C4-2B (cell line): ENCODE measurements at regions not wholly inside any gene's neighbourhood (a gene's known extent, or its start where the extent isn't known, plus 50 kb on each side); places are given as distances from the start of the nearest gene placed in this dataset.

ENCODE experiments used
- H3K27ac ChIP-seq: fragments of 450-650 bp; 2 replicates; pipeline ENCODE4 v1.5.1; 2017
- CTCF ChIP-seq: fragments of 450-650 bp; conservative IDR thresholded peaks from 2 replicates; pipeline ENCODE4 v1.5.1; 2017; ENCODE audit warnings: mild to moderate bottlenecking
- ZFX ChIP-seq: fragments of 450-650 bp; IDR thresholded peaks from 2 replicates; pipeline ENCODE4 v1.6.1; 2017

GRCh38 chr3:1036207-1036826 is 56.5 kb upstream of the CNTN6 start:
- no peak for TF ChIP-seq CTCF
- no peak for TF ChIP-seq ZFX
- H3K27ac ChIP-seq: no peak overlapping the region

GRCh38 chr3:1037631-1038030 is 55.2 kb upstream of the CNTN6 start:
- no peak overlapping the region for H3K27ac ChIP-seq
- no peak for TF ChIP-seq ZFX
- TF ChIP-seq CTCF: no peak
